ENCODE measurements at regions not wholly inside any gene's neighbourhood (a gene's known extent, or its start where the extent isn't known, plus 50 kb on each side); places are given as distances from the start of the nearest gene placed in this dataset.

- no peak for TF ChIP-seq CTCF (IDR thresholded peaks at IDR 0.05; ENCODE audit: low read depth, low read length)
- no peak for TF ChIP-seq EZH2phosphoT487 (IDR thresholded peaks at IDR 0.05; ENCODE audit: low read depth)
These were observed 921.3 kb downstream of the NLGN4X start for GRCh38 chrX:5307416-5307815.

Measured in OCI-LY3 (cell line).